ENCODE measurements at regions not wholly inside any gene's neighbourhood (a gene's known extent, or its start where the extent isn't known, plus 50 kb on each side); places are given as distances from the start of the nearest gene placed in this dataset.
"Not testable (repeated sequence)": the region's sequence is repeated elsewhere in the genome, so short reads cannot be mapped to it uniquely, and the experiment has no call there.

GRCh38 chrX:98296129-98296528 is 1412.4 kb downstream of the RPA4 start:
- Histone ChIP-seq H3K4me1 (no peaks in the 10 kb centered on the region), H3K36me3 (no peaks in the 10 kb centered on the region), H3K27ac (no peak overlapping the region), H3K27me3 (no peaks in the 10 kb centered on the region), H3K9me3 (peaks cover 0 to 6% (median 0%) of the 10 kb centered on the region in 3 donors), H3K4me3 (no peak overlapping the region)
- no peak for DNase-seq
- intact Hi-C loops (cut with DNase I; ENCODE audit: low total_unique reads), result no loop called here
- TF ChIP-seq, protein P1, sequence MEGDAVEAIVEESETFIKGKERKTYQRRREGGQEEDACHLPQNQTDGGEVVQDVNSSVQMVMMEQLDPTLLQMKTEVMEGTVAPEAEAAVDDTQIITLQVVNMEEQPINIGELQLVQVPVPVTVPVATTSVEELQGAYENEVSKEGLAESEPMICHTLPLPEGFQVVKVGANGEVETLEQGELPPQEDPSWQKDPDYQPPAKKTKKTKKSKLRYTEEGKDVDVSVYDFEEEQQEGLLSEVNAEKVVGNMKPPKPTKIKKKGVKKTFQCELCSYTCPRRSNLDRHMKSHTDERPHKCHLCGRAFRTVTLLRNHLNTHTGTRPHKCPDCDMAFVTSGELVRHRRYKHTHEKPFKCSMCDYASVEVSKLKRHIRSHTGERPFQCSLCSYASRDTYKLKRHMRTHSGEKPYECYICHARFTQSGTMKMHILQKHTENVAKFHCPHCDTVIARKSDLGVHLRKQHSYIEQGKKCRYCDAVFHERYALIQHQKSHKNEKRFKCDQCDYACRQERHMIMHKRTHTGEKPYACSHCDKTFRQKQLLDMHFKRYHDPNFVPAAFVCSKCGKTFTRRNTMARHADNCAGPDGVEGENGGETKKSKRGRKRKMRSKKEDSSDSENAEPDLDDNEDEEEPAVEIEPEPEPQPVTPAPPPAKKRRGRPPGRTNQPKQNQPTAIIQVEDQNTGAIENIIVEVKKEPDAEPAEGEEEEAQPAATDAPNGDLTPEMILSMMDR (IDR thresholded peaks at IDR 0.05), result no peak

GRCh38 chrX:98299785-98300184 is 1416.1 kb downstream of the RPA4 start:
- no peak for DNase-seq
- intact Hi-C loops (cut with DNase I; ENCODE audit: low total_unique reads), result no loop called here

GRCh38 chrX:98300536-98300935 is 1416.8 kb downstream of the RPA4 start:
- H3K27me3 ChIP-seq; H3K36me3 ChIP-seq; intact Hi-C loops (cut with DNase I; ENCODE audit: low total_unique reads); H3K9me3 ChIP-seq; H3K4me1 ChIP-seq; H3K4me3 ChIP-seq; DNase-seq; H3K27ac ChIP-seq: not testable (repeated sequence)

More at GRCh38 chrX:98299785-98300184, 1416.1 kb downstream of the RPA4 start:
- Histone ChIP-seq H3K36me3 (no peaks in the 10 kb centered on the region), H3K4me3 (no peak overlapping the region), H3K27me3 (no peaks in the 10 kb centered on the region), H3K4me1 (no peaks in the 10 kb centered on the region), H3K9me3 (peaks cover 0 to 6% (median 0%) of the 10 kb centered on the region in 3 donors), H3K27ac (no peak overlapping the region)
- TF ChIP-seq, protein P1 (IDR thresholded peaks at IDR 0.05), result no peak

DNA sequence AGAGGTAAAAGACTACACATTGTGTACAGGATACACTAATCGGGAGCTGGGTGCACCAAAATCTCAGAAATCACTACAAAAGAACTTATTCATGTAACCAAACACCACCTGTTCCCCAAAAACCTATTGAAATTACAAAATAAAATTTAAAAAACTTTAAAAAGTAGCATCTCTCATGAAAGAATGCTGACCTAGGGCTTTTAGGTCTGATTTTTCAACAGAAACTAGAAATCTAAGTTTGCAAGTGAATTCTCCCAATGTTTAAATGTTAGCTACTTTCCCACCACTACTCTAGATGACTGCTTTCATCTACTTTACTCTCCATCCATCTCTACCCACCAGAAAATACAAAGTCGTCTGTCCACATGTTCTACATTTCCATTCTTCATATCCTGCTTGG is 1447.7 kb downstream of the RPA4 start:
- Histone ChIP-seq H3K4me3 (no peak overlapping the region), H3K36me3 (no peaks in the 10 kb centered on the region), H3K9me3 (no peaks in the 10 kb centered on the region), H3K27ac (no peak overlapping the region), H3K27me3 (no peaks in the 10 kb centered on the region), H3K4me1 (no peaks in the 10 kb centered on the region)
- DNase-seq, result no peak
- intact Hi-C loops (cut with DNase I; ENCODE audit: low total_unique reads), result no loop called here
- TF ChIP-seq, protein P1 (IDR thresholded peaks at IDR 0.05), result no peak

- H3K9me3 ChIP-seq, result no peaks in the 10 kb centered on the region
- H3K4me1 ChIP-seq, result no peaks in the 10 kb centered on the region
- intact Hi-C loops (cut with DNase I; ENCODE audit: low total_unique reads), result no loop called here
- no peak for DNase-seq
- TF ChIP-seq, protein P1 (IDR thresholded peaks at IDR 0.05), result no peak
- no peak overlapping the region for H3K4me3 ChIP-seq
- no peak overlapping the region for H3K27ac ChIP-seq
- H3K27me3 ChIP-seq, result no peaks in the 10 kb centered on the region
- no peaks in the 10 kb centered on the region for H3K36me3 ChIP-seq
Measured at GRCh38 chrX:98338544-98338943, 1454.8 kb downstream of the RPA4 start.

DNA sequence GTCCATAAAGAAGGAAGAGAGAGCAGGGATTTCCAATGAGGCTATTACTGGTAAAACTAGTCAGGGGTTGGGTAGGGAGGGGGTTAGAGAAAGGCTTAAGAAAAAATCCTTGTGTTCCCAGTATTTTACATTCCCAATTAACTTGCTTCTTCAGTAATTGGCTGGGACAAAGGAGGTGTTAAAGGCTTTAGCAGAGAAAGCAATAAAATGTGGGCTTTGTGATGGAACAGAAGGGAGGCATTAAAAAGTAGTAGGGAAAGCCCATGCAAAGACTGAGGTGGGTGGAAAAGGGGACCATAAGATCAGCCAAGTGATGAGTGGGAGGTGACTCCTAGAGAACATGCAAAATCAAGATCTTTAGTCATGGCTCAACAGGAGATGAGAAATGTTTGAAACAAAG is 1467.2 kb downstream of the RPA4 start:
- no peaks in the 10 kb centered on the region for H3K4me1 ChIP-seq
- intact Hi-C loops (cut with DNase I; ENCODE audit: low total_unique reads), result no loop called here
- DNase-seq, result no peak
- H3K4me3 ChIP-seq, result no peak overlapping the region
- no peaks in the 10 kb centered on the region for H3K9me3 ChIP-seq
- TF ChIP-seq, protein P1 (IDR thresholded peaks at IDR 0.05), result no peak
- H3K27ac ChIP-seq, result no peak overlapping the region
- H3K27me3 ChIP-seq, result no peaks in the 10 kb centered on the region
- H3K36me3 ChIP-seq, result no peaks in the 10 kb centered on the region

All from tibial artery (tissue), 4 donors.